ENCODE measurements at regions not wholly inside any gene's neighbourhood (a gene's known extent, or its start where the extent isn't known, plus 50 kb on each side); places are given as distances from the start of the nearest gene placed in this dataset.

- TF ChIP-seq, protein P1, sequence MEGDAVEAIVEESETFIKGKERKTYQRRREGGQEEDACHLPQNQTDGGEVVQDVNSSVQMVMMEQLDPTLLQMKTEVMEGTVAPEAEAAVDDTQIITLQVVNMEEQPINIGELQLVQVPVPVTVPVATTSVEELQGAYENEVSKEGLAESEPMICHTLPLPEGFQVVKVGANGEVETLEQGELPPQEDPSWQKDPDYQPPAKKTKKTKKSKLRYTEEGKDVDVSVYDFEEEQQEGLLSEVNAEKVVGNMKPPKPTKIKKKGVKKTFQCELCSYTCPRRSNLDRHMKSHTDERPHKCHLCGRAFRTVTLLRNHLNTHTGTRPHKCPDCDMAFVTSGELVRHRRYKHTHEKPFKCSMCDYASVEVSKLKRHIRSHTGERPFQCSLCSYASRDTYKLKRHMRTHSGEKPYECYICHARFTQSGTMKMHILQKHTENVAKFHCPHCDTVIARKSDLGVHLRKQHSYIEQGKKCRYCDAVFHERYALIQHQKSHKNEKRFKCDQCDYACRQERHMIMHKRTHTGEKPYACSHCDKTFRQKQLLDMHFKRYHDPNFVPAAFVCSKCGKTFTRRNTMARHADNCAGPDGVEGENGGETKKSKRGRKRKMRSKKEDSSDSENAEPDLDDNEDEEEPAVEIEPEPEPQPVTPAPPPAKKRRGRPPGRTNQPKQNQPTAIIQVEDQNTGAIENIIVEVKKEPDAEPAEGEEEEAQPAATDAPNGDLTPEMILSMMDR (IDR thresholded peaks at IDR 0.05): no peak
- TF ChIP-seq POLR2A (IDR thresholded peaks at IDR 0.05): no peak
Observed at GRCh38 chr7:68564306-68565135, 1033.8 kb upstream of the AUTS2 start.

Measured in ovary (tissue), 3 donors.